ENCODE measurements at regions not wholly inside any gene's neighbourhood (a gene's known extent, or its start where the extent isn't known, plus 50 kb on each side); places are given as distances from the start of the nearest gene placed in this dataset.

- TF ChIP-seq POLR2A (IDR thresholded peaks at IDR 0.05; ENCODE audit: borderline replicate concordance, extremely low read depth, insufficient read depth, insufficient read length) (no peak), SP1 (IDR thresholded peaks at IDR 0.05; ENCODE audit: low read depth) (no peak), CTCF (IDR thresholded peaks at IDR 0.05 in 2 of 3, conservative IDR thresholded peaks at IDR 0.05 in 1 of 3; ENCODE audit: borderline replicate concordance in 1 of 3, insufficient read depth in 1 of 3, low read depth in 2 of 3, low read length in 2 of 3) (no peak), EZH2 (IDR thresholded peaks at IDR 0.05) (no peak), MAX (IDR thresholded peaks at IDR 0.05) (no peak), CBX3 (IDR thresholded peaks at IDR 0.05; ENCODE audit: low read depth) (no peak), POLR2AphosphoS5 (IDR thresholded peaks at IDR 0.05; ENCODE audit: low read depth, low read length) (no peak), REST (IDR thresholded peaks at IDR 0.05; ENCODE audit: low read depth) (no peak), FOSL1 (IDR thresholded peaks at IDR 0.05; ENCODE audit: low read depth) (no peak), RAD21 (IDR thresholded peaks at IDR 0.05; ENCODE audit: low read depth) (no peak), ZNF274 (IDR thresholded peaks at IDR 0.05; ENCODE audit: low read depth, low read length) (no peak)
These were observed 864.9 kb upstream of the ID2 start for GRCh38 chr2:7816944-7817343.
